Osteocyte (in vitro differentiated cells): ENCODE measurements at regions not wholly inside any gene's neighbourhood (a gene's known extent, or its start where the extent isn't known, plus 50 kb on each side); places are given as distances from the start of the nearest gene placed in this dataset.

Experiments
- DNase-seq: peaks from one replicate; pipeline ENCODE4 v3.0.0; 2021; ENCODE audit warnings: mixed read lengths; ENCODE audit not compliant: unreplicated experiment; ENCODE audit errors: extremely low spot score
- H3K27ac Mint-ChIP-seq: one replicate; pipeline ENCODE4 v1.8.0; 2021; ENCODE audit warnings: mild to moderate bottlenecking, mixed read lengths; ENCODE audit not compliant: unreplicated experiment
- H3K27me3 Mint-ChIP-seq: one replicate; pipeline ENCODE4 v1.8.0; 2021; ENCODE audit warnings: mixed read lengths; ENCODE audit not compliant: unreplicated experiment
- H3K36me3 Mint-ChIP-seq: one replicate; pipeline ENCODE4 v1.8.0; 2021; ENCODE audit warnings: mixed read lengths; ENCODE audit not compliant: unreplicated experiment
- H3K4me1 Mint-ChIP-seq: one replicate; pipeline ENCODE4 v1.8.0; 2021; ENCODE audit warnings: mixed read lengths; ENCODE audit not compliant: unreplicated experiment
- H3K4me3 Mint-ChIP-seq: one replicate; pipeline ENCODE4 v1.8.0; 2021; ENCODE audit warnings: mild to moderate bottlenecking, moderate library complexity, mixed read lengths; ENCODE audit not compliant: unreplicated experiment
- H3K9me3 Mint-ChIP-seq: one replicate; pipeline ENCODE4 v1.8.0; 2021; ENCODE audit warnings: mixed read lengths; ENCODE audit not compliant: unreplicated experiment
- TF ChIP-seq, protein P1 (sequence below): fragments of 200-600 bp; sonication (generic); IDR thresholded peaks from 2 replicates; pipeline ENCODE4 v1.5.0; 2021; ENCODE audit warnings: antibody characterized with exemption, mild to moderate bottlenecking, moderate library complexity

DNA sequence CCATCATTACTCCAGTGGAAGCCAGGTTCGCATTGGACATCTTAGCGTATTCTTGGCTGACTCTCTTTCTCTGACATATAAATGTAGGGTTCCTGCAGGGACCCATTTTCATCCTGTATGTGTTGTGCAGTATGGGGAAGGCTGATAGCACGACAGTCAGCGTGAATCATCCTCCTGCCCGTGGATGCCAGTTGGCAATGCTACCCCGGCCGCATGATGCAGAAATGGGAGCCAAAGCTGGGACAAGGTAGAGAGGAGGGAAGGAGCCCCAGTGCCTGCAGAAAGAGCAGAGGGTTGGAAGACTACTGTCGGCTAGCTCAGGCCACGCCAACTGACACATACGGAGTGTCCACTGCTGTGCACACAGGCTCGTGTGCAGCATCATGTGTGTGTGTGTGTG lies 251.6 kb downstream of the SKAP2 start:
- TF ChIP-seq, protein P1, sequence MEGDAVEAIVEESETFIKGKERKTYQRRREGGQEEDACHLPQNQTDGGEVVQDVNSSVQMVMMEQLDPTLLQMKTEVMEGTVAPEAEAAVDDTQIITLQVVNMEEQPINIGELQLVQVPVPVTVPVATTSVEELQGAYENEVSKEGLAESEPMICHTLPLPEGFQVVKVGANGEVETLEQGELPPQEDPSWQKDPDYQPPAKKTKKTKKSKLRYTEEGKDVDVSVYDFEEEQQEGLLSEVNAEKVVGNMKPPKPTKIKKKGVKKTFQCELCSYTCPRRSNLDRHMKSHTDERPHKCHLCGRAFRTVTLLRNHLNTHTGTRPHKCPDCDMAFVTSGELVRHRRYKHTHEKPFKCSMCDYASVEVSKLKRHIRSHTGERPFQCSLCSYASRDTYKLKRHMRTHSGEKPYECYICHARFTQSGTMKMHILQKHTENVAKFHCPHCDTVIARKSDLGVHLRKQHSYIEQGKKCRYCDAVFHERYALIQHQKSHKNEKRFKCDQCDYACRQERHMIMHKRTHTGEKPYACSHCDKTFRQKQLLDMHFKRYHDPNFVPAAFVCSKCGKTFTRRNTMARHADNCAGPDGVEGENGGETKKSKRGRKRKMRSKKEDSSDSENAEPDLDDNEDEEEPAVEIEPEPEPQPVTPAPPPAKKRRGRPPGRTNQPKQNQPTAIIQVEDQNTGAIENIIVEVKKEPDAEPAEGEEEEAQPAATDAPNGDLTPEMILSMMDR, result no peak
- H3K9me3 Mint-ChIP-seq, result peaks cover 5% of the 10 kb centered on the region
- no peak overlapping the region for H3K4me3 Mint-ChIP-seq
- peak; percentile 44 for DNase-seq
- H3K27ac Mint-ChIP-seq, result no peak overlapping the region
- no peaks in the 10 kb centered on the region for H3K27me3 Mint-ChIP-seq
- H3K36me3 Mint-ChIP-seq, result no peaks in the 10 kb centered on the region
- H3K4me1 Mint-ChIP-seq, result no peaks in the 10 kb centered on the region

DNA sequence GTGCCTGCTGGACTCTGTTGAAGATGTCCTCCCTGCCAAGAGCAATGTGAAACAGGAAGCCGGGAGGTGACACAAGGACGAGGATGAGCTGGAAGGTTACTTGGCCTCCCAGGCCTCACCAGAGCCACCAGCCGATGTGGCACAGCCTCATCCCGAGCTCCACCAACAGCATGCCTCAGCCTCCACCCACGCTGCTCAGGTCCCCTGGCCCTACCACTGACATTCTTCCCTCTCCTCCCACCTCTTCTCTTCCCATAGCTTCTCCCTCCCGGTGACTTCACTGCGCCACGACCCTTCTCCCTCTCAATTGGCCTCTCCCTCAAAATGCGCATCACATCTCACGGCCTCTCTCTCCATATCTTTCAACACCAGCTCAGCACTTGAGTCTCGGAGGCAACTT lies 249.9 kb downstream of the SKAP2 start:
- TF ChIP-seq, protein P1, result no peak
- no peaks in the 10 kb centered on the region for H3K4me1 Mint-ChIP-seq

DNA sequence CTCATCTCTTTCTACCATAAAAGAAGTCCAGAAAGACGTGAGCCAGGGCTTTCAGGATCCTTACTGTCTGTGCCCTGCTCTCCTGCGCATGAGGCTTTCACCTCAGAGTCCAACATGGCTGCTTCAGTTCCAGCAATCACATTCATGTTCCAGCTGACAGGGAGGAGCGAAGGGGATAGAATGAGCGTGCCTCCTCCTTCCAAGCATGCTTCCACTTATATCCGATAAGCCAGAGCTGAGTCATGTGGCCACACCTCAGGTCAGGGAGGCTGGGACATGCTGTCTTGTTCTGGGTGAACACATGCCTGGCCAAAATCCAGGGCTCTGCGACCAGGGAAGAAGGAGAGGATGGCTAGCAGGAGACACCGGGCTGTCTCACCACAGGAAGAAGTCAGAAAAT lies 248.2 kb downstream of the SKAP2 start:
- DNase-seq, result no peak
- H3K27me3 Mint-ChIP-seq, result no peaks in the 10 kb centered on the region
- H3K9me3 Mint-ChIP-seq, result peaks cover 5% of the 10 kb centered on the region
- H3K4me1 Mint-ChIP-seq, result no peaks in the 10 kb centered on the region
- TF ChIP-seq, protein P1, result no peak
- no peak overlapping the region for H3K4me3 Mint-ChIP-seq
- no peaks in the 10 kb centered on the region for H3K36me3 Mint-ChIP-seq
- H3K27ac Mint-ChIP-seq, result no peak overlapping the region

More for the DNA sequence above, 249.9 kb downstream of the SKAP2 start:
- H3K36me3 Mint-ChIP-seq, result no peaks in the 10 kb centered on the region
- no peak for DNase-seq
- no peak overlapping the region for H3K4me3 Mint-ChIP-seq
- no peaks in the 10 kb centered on the region for H3K27me3 Mint-ChIP-seq
- H3K9me3 Mint-ChIP-seq, result peaks cover 5% of the 10 kb centered on the region
- no peak overlapping the region for H3K27ac Mint-ChIP-seq

DNA sequence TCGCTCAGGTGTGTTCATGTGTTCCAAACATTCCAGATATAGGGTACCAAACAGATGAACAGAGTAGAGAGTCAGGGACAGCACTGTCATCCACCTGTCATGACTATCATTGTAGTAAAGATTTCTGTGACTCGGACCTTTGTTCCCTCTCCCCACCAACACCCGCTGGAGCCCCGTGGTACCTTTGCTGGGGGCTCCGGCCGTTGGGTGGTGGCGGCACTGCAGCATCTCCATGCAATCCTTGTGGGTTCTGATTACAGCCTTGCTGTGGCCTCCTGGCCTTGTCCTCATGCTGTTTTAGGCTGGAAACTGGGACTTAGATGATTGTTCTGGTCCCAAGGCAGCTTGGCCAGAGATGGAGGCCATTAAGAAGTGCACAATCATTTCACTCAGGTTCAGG lies 247.3 kb downstream of the SKAP2 start:
- DNase-seq, result no peak
- H3K9me3 Mint-ChIP-seq, result peaks cover 5% of the 10 kb centered on the region
- no peak overlapping the region for H3K4me3 Mint-ChIP-seq
- H3K27ac Mint-ChIP-seq, result no peak overlapping the region
- no peaks in the 10 kb centered on the region for H3K27me3 Mint-ChIP-seq
- no peaks in the 10 kb centered on the region for H3K36me3 Mint-ChIP-seq
- TF ChIP-seq, protein P1, result no peak
- no peaks in the 10 kb centered on the region for H3K4me1 Mint-ChIP-seq
